ENCODE measurements at regions not wholly inside any gene's neighbourhood (a gene's known extent, or its start where the extent isn't known, plus 50 kb on each side); places are given as distances from the start of the nearest gene placed in this dataset.

DNA sequence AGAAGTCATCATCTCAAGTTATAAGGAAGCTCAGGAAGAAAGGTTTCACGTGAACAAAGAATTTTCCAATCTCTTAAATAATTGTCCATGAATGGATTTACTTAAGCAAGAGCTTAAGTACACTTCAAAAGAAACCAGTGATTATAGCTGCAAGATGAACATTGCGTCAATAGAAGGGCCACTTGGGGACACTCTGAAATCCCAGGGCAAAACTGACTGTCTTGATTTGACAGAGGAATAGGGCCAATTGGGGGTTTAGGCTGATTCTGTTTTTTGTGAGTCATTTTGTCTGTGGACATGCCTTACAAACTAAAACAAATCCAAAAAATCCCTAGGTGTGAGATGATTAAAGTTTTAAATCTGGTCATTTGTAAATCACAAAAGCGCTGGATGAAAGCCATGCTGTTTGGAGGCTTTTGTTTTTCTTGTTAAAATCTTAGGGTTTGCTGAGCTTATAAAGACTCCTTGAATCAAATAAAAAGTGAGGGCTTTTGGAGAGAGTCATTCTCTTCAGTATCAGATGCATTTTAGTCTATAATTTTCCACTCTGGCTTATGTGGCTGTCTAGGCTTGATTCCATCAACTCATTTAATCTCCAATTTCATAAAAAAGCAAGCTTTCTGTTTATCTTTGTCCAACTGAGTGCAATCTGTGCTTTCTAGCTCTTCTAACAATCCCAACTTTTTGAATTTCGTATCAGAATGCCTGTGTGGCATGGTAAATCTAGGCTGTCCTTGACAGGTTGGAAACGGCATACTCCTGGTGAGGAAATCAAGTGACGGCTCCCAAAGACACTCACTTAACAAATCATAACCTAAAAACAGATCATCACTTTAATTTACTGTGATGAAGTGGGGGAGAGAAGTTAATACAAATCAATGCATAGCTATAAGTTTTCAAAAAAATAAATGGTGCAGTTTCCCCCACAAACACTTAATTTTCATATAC, 98.2 kb upstream of the SOX9 start:
- Histone ChIP-seq H3K9me3 (ENCODE audit: low read length) (no peaks in the 10 kb centered on the region), H4K20me1 (ENCODE audit: low read length) (no peaks in the 10 kb centered on the region), H2AFZ (ENCODE audit: low read length) (no peak overlapping the region), H3K4me2 (ENCODE audit: low read length) (no peak overlapping the region), H3K79me2 (ENCODE audit: low read length) (no peaks in the 10 kb centered on the region), H3K27me3 (ENCODE audit: low read length) (no peaks in the 10 kb centered on the region), H3K36me3 (ENCODE audit: low read depth, low read length) (no peaks in the 10 kb centered on the region), H3F3A (ENCODE audit: low read length, unreplicated experiment) (no peaks in the 10 kb centered on the region), H3K4me1 (ENCODE audit: insufficient read depth, low read length) (no peaks in the 10 kb centered on the region), H3K4me3 (ENCODE audit: low read length) (no peak overlapping the region), H3K9me2 (replicated peaks; ENCODE audit: low read length) (no peaks in the 10 kb centered on the region), H3K9ac (ENCODE audit: low read length) (no peak overlapping the region), H3K27ac (ENCODE audit: low read length) (no peak overlapping the region)
- no peak for DNase-seq
- ChIA-PET POLR2A (ENCODE audit: unreplicated experiment) (no interaction called here), CTCF (interaction anchor here (0.6 kb wide), 2 partner anchors 570 to 1822 kb away, joined by 3 read pairs; no protein-coding TSS in a partner anchor)
- ATAC-seq = no peak
- intact Hi-C loops (cut with micrococcal nuclease) = no loop called here
- BruUV-seq (replicated peaks) = no TSS peak
- TF ChIP-seq EZH2 (IDR thresholded peaks at IDR 0.05; ENCODE audit: low read length, unreplicated experiment) = no peak
- TF ChIP-seq, protein P1, sequence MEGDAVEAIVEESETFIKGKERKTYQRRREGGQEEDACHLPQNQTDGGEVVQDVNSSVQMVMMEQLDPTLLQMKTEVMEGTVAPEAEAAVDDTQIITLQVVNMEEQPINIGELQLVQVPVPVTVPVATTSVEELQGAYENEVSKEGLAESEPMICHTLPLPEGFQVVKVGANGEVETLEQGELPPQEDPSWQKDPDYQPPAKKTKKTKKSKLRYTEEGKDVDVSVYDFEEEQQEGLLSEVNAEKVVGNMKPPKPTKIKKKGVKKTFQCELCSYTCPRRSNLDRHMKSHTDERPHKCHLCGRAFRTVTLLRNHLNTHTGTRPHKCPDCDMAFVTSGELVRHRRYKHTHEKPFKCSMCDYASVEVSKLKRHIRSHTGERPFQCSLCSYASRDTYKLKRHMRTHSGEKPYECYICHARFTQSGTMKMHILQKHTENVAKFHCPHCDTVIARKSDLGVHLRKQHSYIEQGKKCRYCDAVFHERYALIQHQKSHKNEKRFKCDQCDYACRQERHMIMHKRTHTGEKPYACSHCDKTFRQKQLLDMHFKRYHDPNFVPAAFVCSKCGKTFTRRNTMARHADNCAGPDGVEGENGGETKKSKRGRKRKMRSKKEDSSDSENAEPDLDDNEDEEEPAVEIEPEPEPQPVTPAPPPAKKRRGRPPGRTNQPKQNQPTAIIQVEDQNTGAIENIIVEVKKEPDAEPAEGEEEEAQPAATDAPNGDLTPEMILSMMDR (conservative IDR thresholded peaks at IDR 0.05; ENCODE audit: low read depth, low read length) = no peak
- TF ChIP-seq EZH2phosphoT487 (IDR thresholded peaks at IDR 0.05; ENCODE audit: borderline replicate concordance, low read length) = no peak

DNA sequence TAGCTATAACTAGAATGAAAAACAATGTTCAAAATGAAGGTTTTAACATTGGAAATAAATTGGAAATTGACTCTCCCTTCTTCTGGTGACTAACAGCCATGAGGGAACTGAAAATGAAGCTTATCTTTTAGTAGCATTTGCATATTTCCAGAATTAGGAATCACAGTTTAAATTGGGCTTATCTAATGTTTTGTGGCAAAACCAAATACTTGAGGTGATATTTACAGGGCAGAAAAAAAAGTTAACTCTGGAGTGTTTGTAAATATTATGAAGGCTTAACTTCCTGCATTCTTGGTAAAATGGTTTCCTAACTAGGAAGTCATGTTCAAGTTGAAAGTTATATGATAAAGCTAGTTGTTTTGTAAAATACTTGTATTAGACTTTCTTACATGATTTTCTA, 96.4 kb upstream of the SOX9 start:
- Histone ChIP-seq H3K36me3 (ENCODE audit: low read depth, low read length) (no peaks in the 10 kb centered on the region), H3K4me3 (ENCODE audit: low read length) (no peak overlapping the region), H3K27me3 (ENCODE audit: low read length) (no peaks in the 10 kb centered on the region), H3K4me1 (ENCODE audit: insufficient read depth, low read length) (no peaks in the 10 kb centered on the region), H3K4me2 (ENCODE audit: low read length) (no peak overlapping the region), H3K27ac (ENCODE audit: low read length) (no peak overlapping the region), H3K9ac (ENCODE audit: low read length) (no peak overlapping the region), H4K20me1 (ENCODE audit: low read length) (no peaks in the 10 kb centered on the region), H3K79me2 (ENCODE audit: low read length) (no peaks in the 10 kb centered on the region), H3F3A (ENCODE audit: low read length, unreplicated experiment) (no peaks in the 10 kb centered on the region), H3K9me2 (replicated peaks; ENCODE audit: low read length) (no peaks in the 10 kb centered on the region), H3K9me3 (ENCODE audit: low read length) (no peaks in the 10 kb centered on the region), H2AFZ (ENCODE audit: low read length) (no peak overlapping the region)
- POLR2A ChIA-PET (ENCODE audit: unreplicated experiment) = interaction anchor here (0.6 kb wide), 1 partner anchor 124 kb away, joined by 5 read pairs; no protein-coding TSS in a partner anchor
- ATAC-seq = no peak
- DNase-seq = no peak
- TF ChIP-seq EZH2 (IDR thresholded peaks at IDR 0.05; ENCODE audit: low read length, unreplicated experiment) (no peak), EZH2phosphoT487 (IDR thresholded peaks at IDR 0.05; ENCODE audit: borderline replicate concordance, low read length) (no peak)
- TF ChIP-seq, protein P1 (conservative IDR thresholded peaks at IDR 0.05; ENCODE audit: low read depth, low read length) = no peak
- CTCF ChIA-PET = no interaction called here
- intact Hi-C loops (cut with micrococcal nuclease) = no loop called here
- BruUV-seq (replicated peaks) = no TSS peak

DNA sequence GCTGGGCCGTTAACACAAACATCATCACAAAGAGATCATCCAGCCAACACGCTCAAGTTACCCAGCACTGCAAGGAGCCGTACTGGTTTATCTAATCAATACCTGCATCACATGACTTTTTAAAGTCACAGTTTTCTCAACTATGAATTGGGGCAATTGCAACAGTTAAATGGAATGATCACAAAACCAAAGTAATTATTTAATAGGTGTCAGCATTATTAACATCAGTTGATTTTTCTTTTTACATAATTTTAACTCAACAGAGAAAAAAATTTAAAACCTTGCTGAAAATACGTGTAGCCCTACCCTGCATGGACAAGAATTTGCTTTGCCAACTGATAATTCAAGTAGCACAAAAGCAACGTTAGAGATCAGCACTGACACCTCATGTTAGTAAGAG, 95.7 kb upstream of the SOX9 start:
- no peaks in the 10 kb centered on the region for H3F3A ChIP-seq (ENCODE audit: low read length, unreplicated experiment)
- no peak overlapping the region for H3K4me3 ChIP-seq (ENCODE audit: low read length)
- H3K4me2 ChIP-seq (ENCODE audit: low read length) = no peak overlapping the region
- H3K79me2 ChIP-seq (ENCODE audit: low read length) = no peaks in the 10 kb centered on the region
- H3K27me3 ChIP-seq (ENCODE audit: low read length) = no peaks in the 10 kb centered on the region
- intact Hi-C loops (cut with micrococcal nuclease) = no loop called here
- CTCF ChIA-PET = no interaction called here
- H3K9ac ChIP-seq (ENCODE audit: low read length) = no peak overlapping the region
- no peaks in the 10 kb centered on the region for H4K20me1 ChIP-seq (ENCODE audit: low read length)
- ATAC-seq = no peak
- H3K9me3 ChIP-seq (ENCODE audit: low read length) = no peaks in the 10 kb centered on the region
- no peak overlapping the region for H3K27ac ChIP-seq (ENCODE audit: low read length)
- TF ChIP-seq EZH2 (IDR thresholded peaks at IDR 0.05; ENCODE audit: low read length, unreplicated experiment) (no peak), EZH2phosphoT487 (IDR thresholded peaks at IDR 0.05; ENCODE audit: borderline replicate concordance, low read length) (no peak)
- TF ChIP-seq, protein P1 (conservative IDR thresholded peaks at IDR 0.05; ENCODE audit: low read depth, low read length) = no peak
- POLR2A ChIA-PET (ENCODE audit: unreplicated experiment) = no interaction called here
- no peak for DNase-seq
- no peak overlapping the region for H2AFZ ChIP-seq (ENCODE audit: low read length)
- peaks cover 5% of the 10 kb centered on the region; the same call in 1 of the 2 replicates for H3K4me1 ChIP-seq (ENCODE audit: insufficient read depth, low read length)
- no TSS peak for BruUV-seq (replicated peaks)
- H3K9me2 ChIP-seq (replicated peaks; ENCODE audit: low read length) = no peaks in the 10 kb centered on the region
- H3K36me3 ChIP-seq (ENCODE audit: low read depth, low read length) = no peaks in the 10 kb centered on the region
